ENCODE measurements at regions not wholly inside any gene's neighbourhood (a gene's known extent, or its start where the extent isn't known, plus 50 kb on each side); places are given as distances from the start of the nearest gene placed in this dataset.
"Not testable (repeated sequence)": the region's sequence is repeated elsewhere in the genome, so short reads cannot be mapped to it uniquely, and the experiment has no call there.

DNA sequence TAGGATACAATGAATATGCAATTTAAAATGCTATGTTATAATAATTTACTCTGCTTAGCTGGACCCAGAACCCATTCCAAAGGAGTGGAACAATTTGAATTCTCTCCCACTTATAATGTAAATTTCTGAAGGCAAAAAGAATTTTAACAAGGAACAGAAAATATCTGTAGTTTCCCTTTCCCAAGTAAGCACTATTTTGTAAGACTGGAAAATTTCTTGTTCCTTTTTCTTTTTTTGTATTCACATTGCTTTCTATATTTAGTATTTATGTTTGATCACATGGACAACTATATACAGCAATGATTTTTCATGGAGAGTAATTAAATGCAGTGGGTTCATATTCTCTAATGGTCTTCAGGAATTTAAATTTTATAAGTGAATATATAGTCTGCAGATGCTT lies 127.4 kb downstream of the GPR85 start:
- Histone ChIP-seq H3K4me1 (no peaks in the 10 kb centered on the region), H3K27ac (no peak overlapping the region), H3K36me3 (no peaks in the 10 kb centered on the region), H3K9me3 (no peaks in the 10 kb centered on the region), H3K27me3 (no peaks in the 10 kb centered on the region), H3K4me3 (no peak overlapping the region)
- no peak for DNase-seq
- TF ChIP-seq POLR2A (IDR thresholded peaks at IDR 0.05) = no peak
- no peak for TF ChIP-seq EP300 (IDR thresholded peaks at IDR 0.05)
- no peak for TF ChIP-seq POLR2AphosphoS5 (IDR thresholded peaks at IDR 0.05)
- TF ChIP-seq, protein P1, sequence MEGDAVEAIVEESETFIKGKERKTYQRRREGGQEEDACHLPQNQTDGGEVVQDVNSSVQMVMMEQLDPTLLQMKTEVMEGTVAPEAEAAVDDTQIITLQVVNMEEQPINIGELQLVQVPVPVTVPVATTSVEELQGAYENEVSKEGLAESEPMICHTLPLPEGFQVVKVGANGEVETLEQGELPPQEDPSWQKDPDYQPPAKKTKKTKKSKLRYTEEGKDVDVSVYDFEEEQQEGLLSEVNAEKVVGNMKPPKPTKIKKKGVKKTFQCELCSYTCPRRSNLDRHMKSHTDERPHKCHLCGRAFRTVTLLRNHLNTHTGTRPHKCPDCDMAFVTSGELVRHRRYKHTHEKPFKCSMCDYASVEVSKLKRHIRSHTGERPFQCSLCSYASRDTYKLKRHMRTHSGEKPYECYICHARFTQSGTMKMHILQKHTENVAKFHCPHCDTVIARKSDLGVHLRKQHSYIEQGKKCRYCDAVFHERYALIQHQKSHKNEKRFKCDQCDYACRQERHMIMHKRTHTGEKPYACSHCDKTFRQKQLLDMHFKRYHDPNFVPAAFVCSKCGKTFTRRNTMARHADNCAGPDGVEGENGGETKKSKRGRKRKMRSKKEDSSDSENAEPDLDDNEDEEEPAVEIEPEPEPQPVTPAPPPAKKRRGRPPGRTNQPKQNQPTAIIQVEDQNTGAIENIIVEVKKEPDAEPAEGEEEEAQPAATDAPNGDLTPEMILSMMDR (IDR thresholded peaks at IDR 0.05) = no peak
- intact Hi-C loops (cut with DNase I; ENCODE audit: low total_unique reads) = no loop called here

DNA sequence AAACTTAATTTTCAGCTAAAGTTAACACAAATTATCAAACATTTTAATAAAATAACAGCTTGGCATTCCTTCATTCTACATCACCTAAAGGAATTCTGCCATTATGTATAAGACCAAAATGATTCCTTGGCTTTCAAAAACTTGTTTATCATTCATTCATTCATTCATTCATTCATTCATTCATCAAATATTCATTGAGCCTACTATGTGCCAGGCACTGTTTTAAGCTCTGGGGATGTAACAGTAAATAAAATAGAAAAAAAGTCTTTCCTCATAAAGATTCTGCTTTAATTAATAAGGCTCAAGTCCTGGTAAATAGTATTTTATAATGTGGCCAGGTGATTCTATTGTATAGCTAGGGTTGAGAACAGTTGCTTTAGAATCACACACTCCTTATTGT lies 127.9 kb downstream of the GPR85 start:
- Histone ChIP-seq H3K27ac (no peak overlapping the region), H3K4me1 (no peaks in the 10 kb centered on the region), H3K9me3 (no peaks in the 10 kb centered on the region), H3K27me3 (no peaks in the 10 kb centered on the region), H3K36me3 (no peaks in the 10 kb centered on the region), H3K4me3 (no peak overlapping the region)
- intact Hi-C loops (cut with DNase I; ENCODE audit: low total_unique reads) = no loop called here
- TF ChIP-seq POLR2AphosphoS5 (IDR thresholded peaks at IDR 0.05) = no peak
- no peak for TF ChIP-seq POLR2A (IDR thresholded peaks at IDR 0.05)
- TF ChIP-seq EP300 (IDR thresholded peaks at IDR 0.05) = no peak
- TF ChIP-seq, protein P1 (IDR thresholded peaks at IDR 0.05) = no peak
- no peak for DNase-seq

DNA sequence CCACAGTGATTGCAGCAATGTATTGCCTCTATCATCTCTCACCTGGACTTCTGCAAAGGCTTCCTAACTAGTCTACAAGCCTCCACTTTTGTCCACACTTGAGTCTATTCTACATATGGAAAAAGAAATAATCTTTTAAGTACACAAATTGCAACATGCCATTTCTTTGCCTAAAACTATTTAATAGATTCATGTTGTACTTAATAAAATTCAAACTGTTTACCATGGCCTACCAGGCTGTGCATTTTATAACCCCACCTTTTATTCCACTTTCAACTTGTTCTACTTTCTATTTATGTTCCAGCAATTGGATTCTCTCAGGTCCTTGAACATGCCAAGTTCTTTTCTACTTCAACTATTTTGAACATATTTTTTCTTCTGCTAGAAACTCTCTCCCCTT lies 128.7 kb downstream of the GPR85 start:
- no peak overlapping the region for H3K27ac ChIP-seq
- no peak for DNase-seq
- no peaks in the 10 kb centered on the region for H3K9me3 ChIP-seq
- intact Hi-C loops (cut with DNase I; ENCODE audit: low total_unique reads) = no loop called here
- no peaks in the 10 kb centered on the region for H3K4me1 ChIP-seq
- TF ChIP-seq POLR2A (IDR thresholded peaks at IDR 0.05) (no peak), POLR2AphosphoS5 (IDR thresholded peaks at IDR 0.05) (no peak), EP300 (IDR thresholded peaks at IDR 0.05) (no peak)
- TF ChIP-seq, protein P1 (IDR thresholded peaks at IDR 0.05) = no peak
- H3K36me3 ChIP-seq = no peaks in the 10 kb centered on the region
- H3K27me3 ChIP-seq = no peaks in the 10 kb centered on the region
- H3K4me3 ChIP-seq = no peak overlapping the region

DNA sequence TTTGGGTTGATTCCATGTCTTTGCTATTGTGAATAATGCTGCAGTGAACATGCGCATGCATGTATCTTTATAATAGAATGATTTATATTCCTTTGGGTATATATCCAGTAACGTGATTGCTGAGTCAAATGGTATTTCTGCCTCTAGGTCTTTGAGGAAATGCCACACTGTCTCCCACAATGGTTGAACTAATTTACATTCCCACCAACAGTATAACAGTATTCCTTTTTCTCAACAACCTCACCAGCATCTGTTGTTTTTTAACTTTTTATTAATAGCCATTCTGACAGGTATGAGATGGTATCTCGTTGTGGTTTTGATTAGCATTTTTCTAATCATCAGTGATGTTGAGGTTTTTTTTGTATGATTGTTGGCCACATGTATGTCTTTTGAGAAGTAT lies 133.6 kb downstream of the GPR85 start:
- H3K4me3 ChIP-seq; H3K9me3 ChIP-seq; intact Hi-C loops (cut with DNase I; ENCODE audit: low total_unique reads); H3K27ac ChIP-seq; H3K36me3 ChIP-seq; DNase-seq; H3K4me1 ChIP-seq; H3K27me3 ChIP-seq: not testable (repeated sequence)
- 79 to 90% (median 87%) methylated on average over 3 of the region's 3 CpGs for WGBS, 5 donors

DNA sequence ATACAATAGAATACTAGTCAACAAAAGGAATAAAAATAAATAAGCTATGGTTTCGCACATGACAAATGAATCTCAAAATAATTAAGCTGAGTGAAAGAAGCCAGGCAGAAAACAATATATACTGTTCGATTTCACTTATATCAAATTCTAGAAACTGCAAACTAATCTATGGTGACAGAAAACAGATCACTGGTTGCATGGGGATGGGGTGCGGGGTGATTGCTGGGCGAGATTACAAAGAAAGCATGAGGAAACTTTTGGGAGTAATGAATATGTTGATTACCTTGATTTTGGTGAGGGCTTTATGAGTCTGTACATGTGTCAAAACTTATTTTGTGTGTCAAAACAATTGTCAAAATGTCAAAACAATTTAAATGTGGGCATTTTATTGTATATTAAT lies 135.6 kb downstream of the GPR85 start:
- Histone ChIP-seq H3K4me1 (no peaks in the 10 kb centered on the region), H3K36me3 (no peaks in the 10 kb centered on the region), H3K9me3 (no peaks in the 10 kb centered on the region), H3K27me3 (peaks cover 0 to 4% (median 0%) of the 10 kb centered on the region in 3 donors), H3K4me3 (no peak overlapping the region), H3K27ac (no peak overlapping the region)
- DNase-seq = no peak
- WGBS, 5 donors = 72 to 84% (median 82%) methylated on average over 4 of the region's 4 CpGs
- TF ChIP-seq, protein P1 (IDR thresholded peaks at IDR 0.05) = no peak
- no peak for TF ChIP-seq POLR2AphosphoS5 (IDR thresholded peaks at IDR 0.05)
- TF ChIP-seq POLR2A (IDR thresholded peaks at IDR 0.05) = no peak
- TF ChIP-seq EP300 (IDR thresholded peaks at IDR 0.05) = no peak
- intact Hi-C loops (cut with DNase I; ENCODE audit: low total_unique reads) = no loop called here

DNA sequence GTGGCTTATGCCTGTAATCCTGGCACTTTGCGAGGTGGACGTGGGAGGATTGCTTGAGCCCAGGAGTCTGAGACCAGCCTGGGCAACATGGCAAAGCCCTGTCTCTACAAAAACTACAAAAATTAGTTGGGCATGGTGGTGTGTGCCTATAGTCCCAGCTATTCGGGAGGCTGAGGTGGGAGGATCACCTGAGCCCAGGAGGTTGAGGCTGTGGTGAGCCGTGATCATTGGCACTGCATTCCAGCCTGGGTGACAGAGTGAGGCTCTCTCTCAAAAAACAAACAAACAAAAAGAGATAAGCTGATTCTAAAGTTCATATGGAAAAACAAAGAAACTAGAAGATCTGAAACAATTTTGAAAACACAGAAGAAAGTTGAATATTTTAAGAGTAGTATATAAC lies 136.9 kb downstream of the GPR85 start:
- WGBS, 5 donors = 63 to 70% (median 66%) methylated on average over 4 of the region's 4 CpGs
- DNase-seq; H3K9me3 ChIP-seq; intact Hi-C loops (cut with DNase I; ENCODE audit: low total_unique reads); H3K36me3 ChIP-seq; H3K4me1 ChIP-seq; H3K27me3 ChIP-seq; H3K27ac ChIP-seq; H3K4me3 ChIP-seq: not testable (repeated sequence)

Measured in stomach (tissue), 8 donors.